Type B pancreatic cell (in vitro differentiated cells): ENCODE measurements at regions not wholly inside any gene's neighbourhood (a gene's known extent, or its start where the extent isn't known, plus 50 kb on each side); places are given as distances from the start of the nearest gene placed in this dataset.

Experiments used
- DNase-seq: peaks from one replicate; pipeline ENCODE4 v3.0.0; 2021; ENCODE audit warnings: mixed read lengths; ENCODE audit not compliant: unreplicated experiment; ENCODE audit errors: extremely low spot score
- H3K27ac Mint-ChIP-seq: 2 replicates; pipeline ENCODE4 v1.8.0; 2021; ENCODE audit warnings: mild to moderate bottlenecking, mixed read lengths
- H3K27me3 Mint-ChIP-seq: 2 replicates; pipeline ENCODE4 v1.8.0; 2021; ENCODE audit warnings: mixed read lengths
- H3K36me3 Mint-ChIP-seq: 2 replicates; pipeline ENCODE4 v1.8.0; 2021; ENCODE audit warnings: mixed read lengths
- H3K4me1 Mint-ChIP-seq: one replicate; pipeline ENCODE4 v1.8.0; 2021; ENCODE audit warnings: mixed read lengths; ENCODE audit not compliant: unreplicated experiment
- H3K4me3 Mint-ChIP-seq: 2 replicates; pipeline ENCODE4 v1.8.0; 2021; ENCODE audit warnings: mild to moderate bottlenecking, mixed read lengths
- H3K9me3 Mint-ChIP-seq: 2 replicates; pipeline ENCODE4 v1.8.0; 2021; ENCODE audit warnings: mixed read lengths
- CTCF ChIP-seq: fragments of 200-600 bp; sonication (generic); conservative IDR thresholded peaks from 2 replicates; pipeline ENCODE4 v1.5.0; 2021; ENCODE audit warnings: antibody characterized with exemption, mild to moderate bottlenecking

GRCh38 chr12:20039562-20039961 is 328.8 kb upstream of the PDE3A start:
- H3K9me3 Mint-ChIP-seq, result no peaks in the 10 kb centered on the region

GRCh38 chr12:20040184-20040583 is 328.2 kb upstream of the PDE3A start:
- peaks cover 4% of the 10 kb centered on the region for H3K4me1 Mint-ChIP-seq
- H3K27ac Mint-ChIP-seq, result no peak overlapping the region
- peaks cover 5% of the 10 kb centered on the region for H3K27me3 Mint-ChIP-seq
- peaks cover 4% of the 10 kb centered on the region for H3K36me3 Mint-ChIP-seq
- H3K9me3 Mint-ChIP-seq, result no peaks in the 10 kb centered on the region
- no peak for DNase-seq
- no peak overlapping the region for H3K4me3 Mint-ChIP-seq
- TF ChIP-seq CTCF, result no peak

More at GRCh38 chr12:20039562-20039961, 328.8 kb upstream of the PDE3A start:
- TF ChIP-seq CTCF, result no peak
- Mint-ChIP-seq H3K36me3 (peaks cover 4% of the 10 kb centered on the region), H3K4me1 (peaks cover 4% of the 10 kb centered on the region), H3K4me3 (no peak overlapping the region), H3K27me3 (peaks cover 5% of the 10 kb centered on the region), H3K27ac (no peak overlapping the region)
- DNase-seq, result no peak

- no peak for DNase-seq
Observed at GRCh38 chr12:20040831-20041230, 327.5 kb upstream of the PDE3A start.

GRCh38 chr12:20044351-20044750 is 324.0 kb upstream of the PDE3A start:
- DNase-seq, result no peak
- Mint-ChIP-seq H3K27me3 (peaks cover 5% of the 10 kb centered on the region), H3K27ac (no peak overlapping the region), H3K4me3 (no peak overlapping the region), H3K36me3 (peaks cover 5% of the 10 kb centered on the region), H3K4me1 (peaks cover 4% of the 10 kb centered on the region), H3K9me3 (no peaks in the 10 kb centered on the region)
- no peak for TF ChIP-seq CTCF

More at GRCh38 chr12:20040831-20041230, 327.5 kb upstream of the PDE3A start:
- Mint-ChIP-seq H3K4me1 (peaks cover 4% of the 10 kb centered on the region), H3K4me3 (no peak overlapping the region), H3K27ac (no peak overlapping the region), H3K27me3 (peaks cover 5% of the 10 kb centered on the region), H3K9me3 (no peaks in the 10 kb centered on the region), H3K36me3 (peaks cover 4% of the 10 kb centered on the region)
- TF ChIP-seq CTCF, result no peak

GRCh38 chr12:20044846-20045245 is 323.5 kb upstream of the PDE3A start:
- Mint-ChIP-seq H3K27ac (no peak overlapping the region), H3K9me3 (no peaks in the 10 kb centered on the region), H3K4me1 (peaks cover 4% of the 10 kb centered on the region), H3K36me3 (peaks cover 5% of the 10 kb centered on the region), H3K4me3 (no peak overlapping the region), H3K27me3 (peaks cover 5% of the 10 kb centered on the region)
- no peak for DNase-seq
- TF ChIP-seq CTCF, result no peak

- Mint-ChIP-seq H3K27me3 (no peaks in the 10 kb centered on the region), H3K27ac (no peak overlapping the region), H3K9me3 (no peaks in the 10 kb centered on the region), H3K4me3 (no peak overlapping the region), H3K4me1 (no peaks in the 10 kb centered on the region), H3K36me3 (peaks cover 5% of the 10 kb centered on the region)
- TF ChIP-seq CTCF, result no peak
- no peak for DNase-seq
Observed at GRCh38 chr12:20047901-20048300, 320.4 kb upstream of the PDE3A start.
